Posterior cingulate gyrus (tissue), 11 donors: ENCODE measurements at regions not wholly inside any gene's neighbourhood (a gene's known extent, or its start where the extent isn't known, plus 50 kb on each side); places are given as distances from the start of the nearest gene placed in this dataset.
"Not testable (repeated sequence)": the region's sequence is repeated elsewhere in the genome, so short reads cannot be mapped to it uniquely, and the experiment has no call there.

ENCODE experiments used
- DNase-seq, 10 donors: peaks; one replicate each; pipeline versions ENCODE4 v3.0.0 to v3.0.0-alpha.2; 2020 to 2021; ENCODE audit warnings: mixed read lengths in 3 of 10
- intact Hi-C: fragments of 100-400 bp; cut with DNase I; formaldehyde crosslinking; loops from one replicate; pipeline ENCODE4 v1.15.1; 2023

GRCh38 chr2:132270981-132271546 lies 109.3 kb upstream of the ANKRD30BL start:
- intact Hi-C loops, result no loop called here
- DNase-seq, result no peak

- intact Hi-C loops, DNase-seq: not testable (repeated sequence)
Measured at GRCh38 chr2:132271794-132272193, 110.0 kb upstream of the ANKRD30BL start.

- no peak for DNase-seq
- intact Hi-C loops, result no loop called here
Measured at GRCh38 chr2:132272713-132273112, 111.0 kb upstream of the ANKRD30BL start.

- DNase-seq, intact Hi-C loops: not testable (repeated sequence)
Measured at GRCh38 chr2:132273585-132273984, 111.8 kb upstream of the ANKRD30BL start.

- intact Hi-C loops, result no loop called here
- no peak for DNase-seq
Measured at GRCh38 chr2:132274000-132274399, 112.2 kb upstream of the ANKRD30BL start.

GRCh38 chr2:132275396-132275795 lies 113.6 kb upstream of the ANKRD30BL start:
- no peak for DNase-seq
- intact Hi-C loops, result no loop called here

- intact Hi-C loops, result no loop called here
- DNase-seq, result no peak
Measured at GRCh38 chr2:132276571-132276981, 114.8 kb upstream of the ANKRD30BL start.

- intact Hi-C loops, result no loop called here
- DNase-seq, result no peak
Measured at GRCh38 chr2:132278267-132278666, 116.5 kb upstream of the ANKRD30BL start.

- DNase-seq, result no peak
- intact Hi-C loops, result no loop called here
Measured at GRCh38 chr2:132279344-132279743, 117.6 kb upstream of the ANKRD30BL start.

GRCh38 chr2:132279930-132280615 lies 118.3 kb upstream of the ANKRD30BL start:
- no peak for DNase-seq
- intact Hi-C loops, result no loop called here

GRCh38 chr2:132280912-132281311 lies 119.2 kb upstream of the ANKRD30BL start:
- intact Hi-C loops, result no loop called here
- DNase-seq, result no peak

- intact Hi-C loops, result not testable (repeated sequence)
Measured at GRCh38 chr2:132282104-132282503, 120.4 kb upstream of the ANKRD30BL start.

GRCh38 chr2:132282911-132283310 lies 121.2 kb upstream of the ANKRD30BL start:
- intact Hi-C loops, result no loop called here
- no peak for DNase-seq

More at GRCh38 chr2:132282104-132282503, 120.4 kb upstream of the ANKRD30BL start:
- not testable (repeated sequence) for DNase-seq

- intact Hi-C loops, DNase-seq: not testable (repeated sequence)
Measured at GRCh38 chr2:132286289-132286911, 124.6 kb upstream of the ANKRD30BL start.

- intact Hi-C loops, DNase-seq: not testable (repeated sequence)
Measured at GRCh38 chr2:132287910-132288309, 126.2 kb upstream of the ANKRD30BL start.

- intact Hi-C loops, result not testable (repeated sequence)
Measured at GRCh38 chr2:132289138-132289537, 127.4 kb upstream of the ANKRD30BL start.

GRCh38 chr2:132289812-132290211 lies 126.8 kb upstream of the GPR39 start:
- intact Hi-C loops, DNase-seq: not testable (repeated sequence)

More at GRCh38 chr2:132289138-132289537, 127.4 kb upstream of the ANKRD30BL start:
- not testable (repeated sequence) for DNase-seq

GRCh38 chr2:132300592-132301378 lies 115.8 kb upstream of the GPR39 start:
- intact Hi-C loops, DNase-seq: not testable (repeated sequence)

- DNase-seq, result peak; percentile 81 to 97 (median 88)
- intact Hi-C loops, result not testable (repeated sequence)
Measured at GRCh38 chr2:132304661-132305380, 111.8 kb upstream of the GPR39 start.

GRCh38 chr2:132307613-132308198 lies 108.9 kb upstream of the GPR39 start:
- DNase-seq, intact Hi-C loops: not testable (repeated sequence)
